ENCODE measurements at regions not wholly inside any gene's neighbourhood (a gene's known extent, or its start where the extent isn't known, plus 50 kb on each side); places are given as distances from the start of the nearest gene placed in this dataset.

- no peak overlapping the region for H3K4me3 ChIP-seq (ENCODE audit: low read depth, low read length)
- peak overlapping the region; percentile 30 for H3K9ac ChIP-seq (ENCODE audit: low read length)
Observed at GRCh38 chr4:140213116-140213515, 59.1 kb upstream of the MAML3 start.

DNA sequence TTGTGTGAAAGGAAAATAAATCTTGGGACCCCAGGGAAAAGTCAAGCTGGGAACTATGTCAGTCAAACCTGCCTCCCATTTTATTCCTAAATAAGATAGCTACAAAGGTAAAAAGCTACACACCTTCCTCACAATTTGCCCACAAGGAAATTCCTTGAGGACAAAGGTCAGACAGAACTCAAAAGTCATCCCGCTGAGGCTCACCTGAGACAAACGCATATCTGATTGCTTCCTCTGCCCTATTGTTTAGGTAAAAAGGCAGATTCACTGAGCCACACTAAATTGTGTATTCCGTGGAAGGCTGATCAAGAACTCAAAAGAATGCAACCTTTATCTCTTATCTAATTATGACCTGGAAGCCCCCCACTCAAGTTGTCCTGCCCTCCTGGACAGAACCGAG, 58.7 kb upstream of the MAML3 start:
- Histone ChIP-seq H3K4me1 (ENCODE audit: control insufficient read depth, insufficient read depth, low read length) (peaks cover 21% of the 10 kb centered on the region), H3K9me3 (ENCODE audit: control insufficient read depth, insufficient read depth, low read depth, low read length) (no peaks in the 10 kb centered on the region), H3K36me3 (ENCODE audit: control insufficient read depth, insufficient read depth, low read length) (no peaks in the 10 kb centered on the region), H3K9ac (ENCODE audit: low read length) (peak overlapping the region; percentile 30), H3K4me3 (ENCODE audit: low read depth, low read length) (no peak overlapping the region), H3K27ac (ENCODE audit: low read depth, low read length) (peak overlapping the region; percentile 15; the same call in 1 of the 2 replicates), H3K27me3 (ENCODE audit: control insufficient read depth, insufficient read depth, low read length) (no peaks in the 10 kb centered on the region)

More at GRCh38 chr4:140213116-140213515, 59.1 kb upstream of the MAML3 start:
- Histone ChIP-seq H3K27me3 (ENCODE audit: control insufficient read depth, insufficient read depth, low read length) (no peaks in the 10 kb centered on the region), H3K9me3 (ENCODE audit: control insufficient read depth, insufficient read depth, low read depth, low read length) (no peaks in the 10 kb centered on the region), H3K36me3 (ENCODE audit: control insufficient read depth, insufficient read depth, low read length) (no peaks in the 10 kb centered on the region), H3K27ac (ENCODE audit: low read depth, low read length) (peak overlapping the region; percentile 15; the same call in 1 of the 2 replicates), H3K4me1 (ENCODE audit: control insufficient read depth, insufficient read depth, low read length) (peaks cover 21% of the 10 kb centered on the region)

- Histone ChIP-seq H3K4me1 (ENCODE audit: control insufficient read depth, insufficient read depth, low read length) (peaks cover 21% of the 10 kb centered on the region), H3K27me3 (ENCODE audit: control insufficient read depth, insufficient read depth, low read length) (no peaks in the 10 kb centered on the region), H3K27ac (ENCODE audit: low read depth, low read length) (no peak overlapping the region; the same call in 1 of the 2 replicates), H3K36me3 (ENCODE audit: control insufficient read depth, insufficient read depth, low read length) (no peaks in the 10 kb centered on the region), H3K9ac (ENCODE audit: low read length) (no peak overlapping the region), H3K9me3 (ENCODE audit: control insufficient read depth, insufficient read depth, low read depth, low read length) (no peaks in the 10 kb centered on the region), H3K4me3 (ENCODE audit: low read depth, low read length) (no peak overlapping the region)
Observed at GRCh38 chr4:140212194-140212593, 58.2 kb upstream of the MAML3 start.

DNA sequence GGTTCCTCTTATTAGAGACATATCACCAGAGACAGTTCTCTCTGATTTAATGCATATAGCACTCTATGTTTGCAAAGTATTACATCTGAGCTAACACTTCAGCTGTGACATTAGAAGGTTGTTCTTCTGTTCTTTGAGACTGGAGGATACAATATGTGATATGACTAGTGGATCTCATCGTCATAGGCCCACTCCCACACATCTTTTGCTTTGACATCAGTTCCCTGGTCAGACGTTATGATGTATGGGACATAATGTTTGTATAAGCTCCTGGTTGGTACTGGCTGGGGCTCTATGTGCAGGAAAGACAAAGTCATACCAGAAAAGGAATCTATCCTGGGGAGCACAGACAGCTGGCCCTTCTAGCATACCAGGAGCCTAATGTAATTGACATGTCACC, 57.7 kb upstream of the MAML3 start:
- H3K9me3 ChIP-seq (ENCODE audit: control insufficient read depth, insufficient read depth, low read depth, low read length) = no peaks in the 10 kb centered on the region
- H3K4me3 ChIP-seq (ENCODE audit: low read depth, low read length) = no peak overlapping the region
- no peaks in the 10 kb centered on the region for H3K27me3 ChIP-seq (ENCODE audit: control insufficient read depth, insufficient read depth, low read length)
- H3K36me3 ChIP-seq (ENCODE audit: control insufficient read depth, insufficient read depth, low read length) = no peaks in the 10 kb centered on the region
- no peak overlapping the region for H3K27ac ChIP-seq (ENCODE audit: low read depth, low read length)
- no peak overlapping the region for H3K9ac ChIP-seq (ENCODE audit: low read length)
- H3K4me1 ChIP-seq (ENCODE audit: control insufficient read depth, insufficient read depth, low read length) = peaks cover 21% of the 10 kb centered on the region

GRCh38 chr4:140211161-140211560, 57.2 kb upstream of the MAML3 start:
- H3K9me3 ChIP-seq (ENCODE audit: control insufficient read depth, insufficient read depth, low read depth, low read length) = no peaks in the 10 kb centered on the region
- H3K27me3 ChIP-seq (ENCODE audit: control insufficient read depth, insufficient read depth, low read length) = no peaks in the 10 kb centered on the region
- H3K4me3 ChIP-seq (ENCODE audit: low read depth, low read length) = no peak overlapping the region
- no peak overlapping the region for H3K9ac ChIP-seq (ENCODE audit: low read length)
- H3K27ac ChIP-seq (ENCODE audit: low read depth, low read length) = no peak overlapping the region
- no peaks in the 10 kb centered on the region for H3K36me3 ChIP-seq (ENCODE audit: control insufficient read depth, insufficient read depth, low read length)
- peaks cover 21% of the 10 kb centered on the region for H3K4me1 ChIP-seq (ENCODE audit: control insufficient read depth, insufficient read depth, low read length)

GRCh38 chr4:140208921-140209320, 54.9 kb upstream of the MAML3 start:
- Histone ChIP-seq H3K4me1 (ENCODE audit: control insufficient read depth, insufficient read depth, low read length) (peaks cover 20% of the 10 kb centered on the region), H3K9me3 (ENCODE audit: control insufficient read depth, insufficient read depth, low read depth, low read length) (no peaks in the 10 kb centered on the region), H3K36me3 (ENCODE audit: control insufficient read depth, insufficient read depth, low read length) (no peaks in the 10 kb centered on the region), H3K4me3 (ENCODE audit: low read depth, low read length) (no peak overlapping the region), H3K27me3 (ENCODE audit: control insufficient read depth, insufficient read depth, low read length) (no peaks in the 10 kb centered on the region), H3K9ac (ENCODE audit: low read length) (no peak overlapping the region), H3K27ac (ENCODE audit: low read depth, low read length) (no peak overlapping the region)

Data from HUES6 (cell line).